H9 (cell line): ENCODE measurements at regions not wholly inside any gene's neighbourhood (a gene's known extent, or its start where the extent isn't known, plus 50 kb on each side); places are given as distances from the start of the nearest gene placed in this dataset.

Experiments used
- DNase-seq: peaks from one replicate; pipeline ENCODE4 v3.0.0-alpha.2; 2017
- H2AFZ ChIP-seq: one replicate; pipeline ENCODE4 v1.6.1; 2013; ENCODE audit warnings: mild to moderate bottlenecking, low read length, control low read depth, moderate library complexity
- H2AK5ac ChIP-seq: 2 replicates; pipeline ENCODE4 v1.6.1; 2013; ENCODE audit warnings: low read length, control low read depth, mixed read lengths; ENCODE audit not compliant: insufficient read length
- H2BK120ac ChIP-seq: one replicate; pipeline ENCODE4 v1.6.1; 2013; ENCODE audit warnings: low read depth, mild to moderate bottlenecking, low read length, control low read depth, inconsistent platforms; ENCODE audit not compliant: poor library complexity, severe bottlenecking
- H2BK12ac ChIP-seq: 2 replicates; pipeline ENCODE4 v1.6.1; 2013; ENCODE audit warnings: low read length, control low read depth, mixed read lengths, low read depth; ENCODE audit not compliant: insufficient read length
- H2BK15ac ChIP-seq: 2 replicates; pipeline ENCODE4 v1.6.1; 2013; ENCODE audit warnings: low read depth, low read length, control low read depth
- H2BK20ac ChIP-seq: one replicate; pipeline ENCODE4 v1.6.1; 2013; ENCODE audit warnings: low read depth, mild to moderate bottlenecking, low read length, control low read depth, inconsistent platforms; ENCODE audit not compliant: poor library complexity, severe bottlenecking
- H2BK5ac ChIP-seq: 2 replicates; pipeline ENCODE4 v1.6.1; 2013; ENCODE audit warnings: low read length, control low read depth, mixed read lengths; ENCODE audit not compliant: insufficient read length
- H3K14ac ChIP-seq: 2 replicates; pipeline ENCODE4 v1.6.1; 2013; ENCODE audit warnings: low read length, control low read depth; ENCODE audit not compliant: insufficient read depth
- H3K18ac ChIP-seq: 2 replicates; pipeline ENCODE4 v1.6.1; 2013; ENCODE audit warnings: low read depth, mild to moderate bottlenecking, mixed read lengths, low read length, control low read depth; ENCODE audit not compliant: insufficient read length
- H3K23ac ChIP-seq: 2 replicates; pipeline ENCODE4 v1.6.1; 2013; ENCODE audit warnings: low read length, control low read depth, mixed read lengths, low read depth; ENCODE audit not compliant: insufficient read length
- H3K23me2 ChIP-seq: 2 replicates; pipeline ENCODE4 v1.6.1; 2013; ENCODE audit warnings: low read depth, mild to moderate bottlenecking, mixed read lengths, low read length, control low read depth; ENCODE audit not compliant: insufficient read length, poor library complexity, severe bottlenecking
- H3K27ac ChIP-seq: 2 replicates; pipeline ENCODE4 v1.5.1; 2013; ENCODE audit warnings: low read length, control low read depth, mixed read lengths, low read depth; ENCODE audit not compliant: insufficient read length
- H3K27me3 ChIP-seq: 2 replicates; pipeline ENCODE4 v1.6.1; 2013; ENCODE audit warnings: low read length, control low read depth, inconsistent platforms; ENCODE audit not compliant: insufficient read depth
- H3K4ac ChIP-seq: 2 replicates; pipeline ENCODE4 v1.6.1; 2013; ENCODE audit warnings: low read depth, mild to moderate bottlenecking, control low read depth, inconsistent platforms, low read length, moderate library complexity
- H3K4me1 ChIP-seq: 2 replicates; pipeline ENCODE4 v1.6.1; 2013; ENCODE audit warnings: low read length, control low read depth, inconsistent platforms; ENCODE audit not compliant: insufficient read depth
- H3K4me2 ChIP-seq: 2 replicates; pipeline ENCODE4 v1.6.1; 2013; ENCODE audit warnings: low read length, control low read depth, mixed read lengths; ENCODE audit not compliant: insufficient read length, insufficient read depth
- H3K56ac ChIP-seq: 2 replicates; pipeline ENCODE4 v1.6.1; 2013; ENCODE audit warnings: low read depth, mild to moderate bottlenecking, mixed read lengths, low read length, control low read depth; ENCODE audit not compliant: insufficient read length
- H3K79me1 ChIP-seq: 2 replicates; pipeline ENCODE4 v1.6.1; 2013; ENCODE audit warnings: low read depth, mild to moderate bottlenecking, moderate library complexity, low read length, control low read depth, inconsistent platforms; ENCODE audit not compliant: insufficient read depth, poor library complexity, severe bottlenecking
- H3K79me2 ChIP-seq: 2 replicates; pipeline ENCODE4 v1.6.1; 2013; ENCODE audit warnings: low read length, control low read depth, inconsistent platforms; ENCODE audit not compliant: insufficient read depth
- H3K9ac ChIP-seq: 2 replicates; pipeline ENCODE4 v1.6.1; 2013; ENCODE audit warnings: low read length, control low read depth, mixed read lengths; ENCODE audit not compliant: insufficient read length; ENCODE audit errors: extremely low read depth
- H3K9me3 ChIP-seq: one replicate; pipeline ENCODE4 v1.6.1; 2013; ENCODE audit warnings: low read depth, low read length, inconsistent platforms; ENCODE audit not compliant: control insufficient read depth
- H3T11ph ChIP-seq: one replicate; pipeline ENCODE4 v1.6.1; 2013; ENCODE audit warnings: mild to moderate bottlenecking, low read length, control low read depth, inconsistent platforms
- H4K20me1 ChIP-seq: one replicate; pipeline ENCODE4 v1.6.1; 2013; ENCODE audit not compliant: control insufficient read depth, insufficient read length, insufficient read depth
- H4K5ac ChIP-seq: 2 replicates; pipeline ENCODE4 v1.6.1; 2013; ENCODE audit warnings: low read depth, mild to moderate bottlenecking, mixed read lengths, low read length, control low read depth; ENCODE audit not compliant: insufficient read length
- H4K8ac ChIP-seq: replicated peaks from 2 replicates; pipeline ENCODE4 v1.6.1; 2013; ENCODE audit warnings: low read length, control low read depth, mixed read lengths, low read depth; ENCODE audit not compliant: insufficient read length
- H4K91ac ChIP-seq: 2 replicates; pipeline ENCODE4 v1.6.1; 2013; ENCODE audit warnings: low read depth, mild to moderate bottlenecking, moderate library complexity, mixed read lengths, low read length, control low read depth; ENCODE audit not compliant: insufficient read length
- H3K27ac Mint-ChIP-seq, 3 experiments: 2 replicates in 2 of 3; 3 replicates in 1 of 3; pipeline ENCODE4 v1.8.0; 2020 to 2021; ENCODE audit warnings: mixed read lengths in 3 of 3, mild to moderate bottlenecking in 1 of 3, moderate library complexity in 1 of 3
- H3K27me3 Mint-ChIP-seq: 2 replicates; pipeline ENCODE4 v1.8.0; 2021; ENCODE audit warnings: low read depth, mild to moderate bottlenecking, moderate library complexity, mixed read lengths
- H3K36me3 Mint-ChIP-seq, 3 experiments: 2 replicates in 2 of 3; 3 replicates in 1 of 3; pipeline ENCODE4 v1.8.0; 2020 to 2021; ENCODE audit warnings: low read depth in 3 of 3, mixed read lengths in 3 of 3; ENCODE audit not compliant: insufficient read depth in 1 of 3
- H3K4me1 Mint-ChIP-seq, 2 experiments: 2 replicates each; pipeline ENCODE4 v1.8.0; 2020; ENCODE audit warnings: mixed read lengths in 2 of 2
- H3K4me3 Mint-ChIP-seq, 2 experiments: 2 replicates in 1 of 2; 3 replicates in 1 of 2; pipeline ENCODE4 v1.8.0; 2020 to 2021; ENCODE audit warnings: mild to moderate bottlenecking in 2 of 2, mixed read lengths in 2 of 2, moderate library complexity in 1 of 2
- H3K9me3 Mint-ChIP-seq, 2 experiments: 2 replicates in 1 of 2; 3 replicates in 1 of 2; pipeline ENCODE4 v1.8.0; 2020; ENCODE audit warnings: mild to moderate bottlenecking in 2 of 2, mixed read lengths in 2 of 2, moderate library complexity in 1 of 2
- CTCF ChIP-seq: fragments of 200-600 bp; sonication (generic); conservative IDR thresholded peaks from 3 replicates; pipeline ENCODE4 v1.8.0; 2021; ENCODE audit warnings: antibody characterized with exemption, mild to moderate bottlenecking
- WGBS: extraction: QIAGEN DNeasy Blood & Tissue Kit; methylation state at CpG from one replicate; pipeline ENCODE4 v1.1.7; 2013; ENCODE audit warnings: missing lambda C conversion rate, low lambda C conversion rate, mixed read lengths; ENCODE audit not compliant: insufficient read length; ENCODE audit errors: extremely low coverage; 5-methylcytosine and 5-hydroxymethylcytosine counted together

GRCh38 chr22:49044091-49044490 is 783.6 kb downstream of the BRD1 start:
- H2BK20ac ChIP-seq = no peak overlapping the region
- Mint-ChIP-seq H3K27ac (no peak overlapping the region; a peak in 1 of 7 replicates), H3K4me1 (peaks cover 3 to 6% of the 10 kb centered on the region in 2 experiments; a peak in 3 of 4 replicates), H3K4me3 (no peak overlapping the region), H3K27me3 (peaks cover 24% of the 10 kb centered on the region), H3K9me3 (no peaks in the 10 kb centered on the region; a peak in 1 of 5 replicates), H3K36me3 (no peaks in the 10 kb centered on the region)
- H3K79me2 ChIP-seq = no peaks in the 10 kb centered on the region
- no peak overlapping the region for H3T11ph ChIP-seq
- no peaks in the 10 kb centered on the region for H3K4me1 ChIP-seq
- H3K4ac ChIP-seq = no peak overlapping the region
- WGBS = no CpG with 5 or more reads among the region's 16 CpGs
- no peak overlapping the region for H4K8ac ChIP-seq
- H3K79me1 ChIP-seq = no peaks in the 10 kb centered on the region
- no peak for TF ChIP-seq CTCF
- H2BK120ac ChIP-seq = no peak overlapping the region
- H3K14ac ChIP-seq = no peak overlapping the region
- no peak overlapping the region for H2BK12ac ChIP-seq
- no peak overlapping the region for H3K56ac ChIP-seq
- H3K9me3 ChIP-seq = no peaks in the 10 kb centered on the region
- no peak overlapping the region for H4K91ac ChIP-seq
- no peak overlapping the region for H2BK5ac ChIP-seq
- no peak overlapping the region for H2AFZ ChIP-seq
- H3K23ac ChIP-seq = no peak overlapping the region
- DNase-seq = no peak
- H3K27ac ChIP-seq = no peak overlapping the region
- H4K5ac ChIP-seq = no peak overlapping the region
- no peaks in the 10 kb centered on the region for H4K20me1 ChIP-seq
- no peak overlapping the region for H2BK15ac ChIP-seq
- H2AK5ac ChIP-seq = no peak overlapping the region
- H3K27me3 ChIP-seq = no peaks in the 10 kb centered on the region
- H3K23me2 ChIP-seq = no peaks in the 10 kb centered on the region
- H3K18ac ChIP-seq = no peak overlapping the region
- H3K4me2 ChIP-seq = no peak overlapping the region
- H3K9ac ChIP-seq = no peak overlapping the region
